Activated CD4-positive, alpha-beta memory T cell treated with anti-CD3 and anti-CD28 coated beads, Interleukin-2, amount 10 ng/mL, durations not matched to agents 7 days and 5 days (primary cell): ENCODE measurements at regions not wholly inside any gene's neighbourhood (a gene's known extent, or its start where the extent isn't known, plus 50 kb on each side); places are given as distances from the start of the nearest gene placed in this dataset.
A peak's percentile ranks its signal among the peaks of the same experiment; 100 is the strongest.
"Not testable (repeated sequence)": the region's sequence is repeated elsewhere in the genome, so short reads cannot be mapped to it uniquely, and the experiment has no call there.

Source experiments
- CTCF ChIA-PET: fragments of 350-600 bp; sonication (Branson Sonifier 250); formaldehyde crosslinking; loops from one replicate; lab custom pipeline; 2021; ENCODE audit warnings: antibody characterized with exemption, inconsistent platforms; lab: Charles Lee
- POLR2A ChIA-PET: fragments of 350-600 bp; sonication (Branson Sonifier 250); formaldehyde crosslinking; loops from one replicate; lab custom pipeline; 2021; ENCODE audit warnings: antibody characterized with exemption; lab: Charles Lee
- DNase-seq: peaks from one replicate; pipeline ENCODE4 v3.0.0-alpha.2; 2020
- H3K27ac Mint-ChIP-seq: one replicate; pipeline ENCODE4 v1.8.0; 2021; ENCODE audit warnings: mild to moderate bottlenecking, mixed read lengths
- H3K27me3 Mint-ChIP-seq: one replicate; pipeline ENCODE4 v1.8.0; 2021; ENCODE audit warnings: mixed read lengths
- H3K36me3 Mint-ChIP-seq: one replicate; pipeline ENCODE4 v1.8.0; 2021; ENCODE audit warnings: low read depth, mixed read lengths
- H3K4me1 Mint-ChIP-seq: one replicate; pipeline ENCODE4 v1.8.0; 2021; ENCODE audit warnings: mixed read lengths
- H3K4me3 Mint-ChIP-seq: one replicate; pipeline ENCODE4 v1.8.0; 2021; ENCODE audit warnings: mild to moderate bottlenecking, mixed read lengths
- H3K9me3 Mint-ChIP-seq: one replicate; pipeline ENCODE4 v1.8.0; 2021; ENCODE audit warnings: mixed read lengths

DNA sequence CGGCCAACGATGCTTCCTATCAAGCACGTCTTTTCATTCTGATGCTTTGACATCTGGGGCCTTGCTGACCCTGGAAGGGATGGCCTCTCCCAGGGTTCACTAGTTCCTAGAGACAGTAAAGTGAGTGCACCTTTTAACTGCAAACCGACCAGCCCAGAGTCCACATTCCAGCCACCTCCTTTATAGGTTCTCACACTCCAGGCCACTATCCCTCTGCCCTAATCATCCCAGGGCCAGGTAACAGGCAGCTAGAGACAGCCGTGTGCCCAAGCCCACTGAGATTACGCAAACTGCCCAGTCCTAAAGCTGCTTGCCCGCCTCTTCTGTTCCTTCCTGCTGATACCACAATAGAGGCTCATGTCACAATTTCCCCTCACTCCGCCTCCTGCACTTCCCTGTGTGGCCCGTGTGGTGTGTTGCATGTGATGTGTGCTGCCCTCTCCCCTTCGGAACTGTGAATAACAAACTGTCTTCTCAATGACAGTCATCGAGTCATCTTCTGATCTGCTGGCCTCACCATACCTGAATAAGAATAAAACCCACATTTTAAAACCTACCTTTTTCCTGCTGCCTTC lies 123.7 kb upstream of the EXOC2 start:
- POLR2A ChIA-PET: no interaction called here
- H3K9me3 Mint-ChIP-seq: no peaks in the 10 kb centered on the region
- peak; percentile 22 for DNase-seq
- H3K4me3 Mint-ChIP-seq: no peak overlapping the region
- peaks cover 26% of the 10 kb centered on the region for H3K27me3 Mint-ChIP-seq
- CTCF ChIA-PET: no interaction called here
- peaks cover 7% of the 10 kb centered on the region for H3K4me1 Mint-ChIP-seq
- H3K36me3 Mint-ChIP-seq: no peaks in the 10 kb centered on the region
- no peak overlapping the region for H3K27ac Mint-ChIP-seq

DNA sequence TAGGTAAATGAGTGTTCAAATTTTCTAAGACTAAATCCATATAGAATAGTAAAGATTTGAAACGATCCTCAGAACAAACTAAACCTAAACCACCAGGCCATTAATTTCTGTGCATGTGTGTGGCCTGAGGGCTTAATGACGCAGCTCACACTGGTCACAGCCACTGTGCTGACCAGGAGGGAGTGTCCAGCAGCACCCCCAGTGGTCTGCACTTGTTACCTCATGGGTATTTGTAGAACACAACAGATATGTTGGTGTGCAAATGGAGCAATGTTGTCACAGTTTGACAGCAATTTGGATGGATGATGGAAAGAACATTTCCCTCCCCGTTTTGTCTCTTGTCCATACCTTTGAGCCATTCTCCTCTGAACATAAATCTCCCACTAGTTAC lies 122.4 kb upstream of the EXOC2 start:
- H3K4me3 Mint-ChIP-seq: no peak overlapping the region

GRCh38 chr6:814378-815347 lies 121.7 kb upstream of the EXOC2 start:
- H3K27me3 Mint-ChIP-seq: peaks cover 21% of the 10 kb centered on the region
- H3K36me3 Mint-ChIP-seq: no peaks in the 10 kb centered on the region
- no peak for DNase-seq
- no peak overlapping the region for H3K27ac Mint-ChIP-seq
- CTCF ChIA-PET: interaction anchor here (0.7 to 1.2 kb wide), 3 partner anchors 92 to 222 kb away, joined by 3 read pairs; no protein-coding TSS in a partner anchor
- peaks cover 7% of the 10 kb centered on the region for H3K4me1 Mint-ChIP-seq
- no peak overlapping the region for H3K4me3 Mint-ChIP-seq
- H3K9me3 Mint-ChIP-seq: no peaks in the 10 kb centered on the region
- POLR2A ChIA-PET: no interaction called here

More for the DNA sequence above, 122.4 kb upstream of the EXOC2 start:
- H3K4me1 Mint-ChIP-seq: peaks cover 7% of the 10 kb centered on the region
- no peak overlapping the region for H3K27ac Mint-ChIP-seq
- H3K36me3 Mint-ChIP-seq: no peaks in the 10 kb centered on the region
- H3K27me3 Mint-ChIP-seq: peaks cover 21% of the 10 kb centered on the region
- ChIA-PET POLR2A (no interaction called here), CTCF (no interaction called here)
- DNase-seq: no peak
- no peaks in the 10 kb centered on the region for H3K9me3 Mint-ChIP-seq

DNA sequence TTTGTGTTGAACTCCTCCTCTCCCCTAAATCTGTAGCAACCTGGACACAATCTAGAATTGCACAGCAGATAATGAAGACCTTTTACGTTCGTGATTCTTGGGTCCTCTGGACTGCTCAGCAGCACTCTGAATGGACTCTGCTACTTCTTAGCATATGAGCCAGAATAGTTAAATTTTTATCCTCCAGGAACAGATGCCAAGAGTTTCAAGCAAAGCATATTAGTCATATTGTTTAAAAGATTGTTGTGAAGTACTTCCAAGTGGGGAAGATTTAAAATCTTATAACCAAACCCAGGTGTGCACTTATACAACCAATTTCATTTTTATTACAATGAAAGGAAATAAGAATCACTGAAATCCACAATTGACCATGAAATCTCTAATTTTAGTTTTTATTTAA lies 118.9 kb upstream of the EXOC2 start:
- Mint-ChIP-seq H3K4me1 (peaks cover 5% of the 10 kb centered on the region), H3K27ac (no peak overlapping the region), H3K36me3 (no peaks in the 10 kb centered on the region), H3K9me3 (no peaks in the 10 kb centered on the region), H3K27me3 (peaks cover 12% of the 10 kb centered on the region), H3K4me3 (no peak overlapping the region)
- ChIA-PET POLR2A (no interaction called here), CTCF (no interaction called here)
- DNase-seq: no peak

- no peaks in the 10 kb centered on the region for H3K36me3 Mint-ChIP-seq
- H3K27ac Mint-ChIP-seq: no peak overlapping the region
- H3K9me3 Mint-ChIP-seq: no peaks in the 10 kb centered on the region
- ChIA-PET POLR2A (no interaction called here), CTCF (no interaction called here)
- DNase-seq: no peak
- no peaks in the 10 kb centered on the region for H3K4me1 Mint-ChIP-seq
- H3K4me3 Mint-ChIP-seq: no peak overlapping the region
- peaks cover 12% of the 10 kb centered on the region for H3K27me3 Mint-ChIP-seq
Measured at GRCh38 chr6:811191-811590, 118.3 kb upstream of the EXOC2 start.

GRCh38 chr6:804771-805170 lies 111.8 kb upstream of the EXOC2 start:
- ChIA-PET CTCF (no interaction called here), POLR2A (no interaction called here)
- H3K36me3 Mint-ChIP-seq: no peaks in the 10 kb centered on the region
- H3K27me3 Mint-ChIP-seq: peaks cover 22% of the 10 kb centered on the region
- DNase-seq: no peak
- H3K9me3 Mint-ChIP-seq: no peaks in the 10 kb centered on the region
- H3K4me3 Mint-ChIP-seq: no peak overlapping the region
- H3K4me1 Mint-ChIP-seq: no peaks in the 10 kb centered on the region
- H3K27ac Mint-ChIP-seq: no peak overlapping the region

GRCh38 chr6:804317-804716 lies 111.4 kb upstream of the EXOC2 start:
- ChIA-PET CTCF (no interaction called here), POLR2A (no interaction called here)
- Mint-ChIP-seq H3K27me3 (peaks cover 26% of the 10 kb centered on the region), H3K9me3 (no peaks in the 10 kb centered on the region), H3K4me3 (no peak overlapping the region), H3K36me3 (no peaks in the 10 kb centered on the region), H3K27ac (no peak overlapping the region), H3K4me1 (no peaks in the 10 kb centered on the region)
- DNase-seq: no peak

DNA sequence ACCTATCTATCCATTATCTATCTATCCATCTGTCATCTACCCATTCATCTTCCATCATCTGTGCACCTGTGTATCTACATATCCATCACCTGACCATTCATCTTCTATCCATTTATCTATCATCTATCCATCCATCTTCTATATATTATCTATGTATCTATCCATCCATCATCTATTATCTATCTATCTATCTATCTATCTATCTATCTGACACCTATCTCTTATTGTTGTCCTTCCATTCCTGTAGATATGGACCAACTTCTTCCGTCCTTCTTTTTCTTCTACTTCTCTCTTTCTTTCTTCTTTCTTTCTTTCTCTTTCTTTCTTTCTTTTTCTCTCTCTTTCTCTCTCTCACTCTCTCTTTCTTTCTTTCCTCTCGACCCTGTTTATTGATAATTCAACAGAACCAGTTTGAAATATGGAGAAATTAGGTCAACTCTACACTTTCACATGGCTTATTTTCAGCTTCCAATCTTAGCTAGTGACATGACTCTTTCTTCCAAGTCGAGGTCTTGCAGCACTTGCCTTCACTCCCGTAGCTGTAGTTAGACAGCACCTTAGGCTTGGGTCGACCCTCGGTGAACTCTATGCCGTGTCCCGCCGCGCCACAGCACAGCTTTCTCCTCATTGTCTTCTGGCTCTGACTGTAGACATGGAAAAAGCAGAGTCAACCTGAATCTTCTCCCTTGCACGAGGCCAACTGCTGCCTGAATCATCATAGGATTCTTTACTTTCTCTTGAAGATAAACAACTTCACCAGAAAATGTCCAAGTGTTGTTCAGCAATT lies 110.4 kb upstream of the EXOC2 start:
- Mint-ChIP-seq H3K36me3 (no peaks in the 10 kb centered on the region), H3K4me3 (no peak overlapping the region), H3K9me3 (no peaks in the 10 kb centered on the region), H3K27me3 (peaks cover 33% of the 10 kb centered on the region), H3K27ac (no peak overlapping the region), H3K4me1 (no peaks in the 10 kb centered on the region)
- POLR2A ChIA-PET: no interaction called here
- CTCF ChIA-PET: no interaction called here
- DNase-seq: no peak

- Mint-ChIP-seq H3K4me3 (no peak overlapping the region), H3K4me1 (no peaks in the 10 kb centered on the region), H3K27ac (no peak overlapping the region), H3K27me3 (peaks cover 40% of the 10 kb centered on the region), H3K9me3 (no peaks in the 10 kb centered on the region), H3K36me3 (no peaks in the 10 kb centered on the region)
- ChIA-PET CTCF (no interaction called here), POLR2A (no interaction called here)
- no peak for DNase-seq
Measured at GRCh38 chr6:802701-803100, 109.8 kb upstream of the EXOC2 start.

DNA sequence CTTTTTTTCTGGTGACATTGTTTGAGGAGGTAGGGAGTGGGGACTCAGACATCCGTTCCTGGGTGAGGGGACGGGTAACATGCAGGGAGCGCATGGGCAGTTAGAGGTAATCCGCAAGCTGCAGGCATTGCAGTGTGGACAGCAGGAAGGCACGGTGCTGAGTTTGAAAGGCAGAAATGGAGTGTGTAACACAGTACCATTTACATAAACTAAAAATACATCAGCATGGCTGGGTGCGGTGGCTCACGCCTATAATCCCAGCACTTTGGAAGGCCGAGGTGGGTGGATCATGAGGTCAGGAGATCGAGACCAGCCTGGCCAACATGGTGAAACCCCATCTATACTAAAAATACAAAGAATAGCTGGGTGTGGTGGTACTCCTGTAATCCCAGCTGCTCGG lies 109.3 kb upstream of the EXOC2 start:
- H3K36me3 Mint-ChIP-seq, H3K4me3 Mint-ChIP-seq, H3K9me3 Mint-ChIP-seq, DNase-seq, POLR2A ChIA-PET, H3K27ac Mint-ChIP-seq, H3K4me1 Mint-ChIP-seq: not testable (repeated sequence)
- CTCF ChIA-PET: interaction anchor here (1.4 kb wide), 1 partner anchor 209 kb away, joined by 6 read pairs; no protein-coding TSS in a partner anchor
- H3K27me3 Mint-ChIP-seq: peaks cover 45% of the 10 kb centered on the region

- no peaks in the 10 kb centered on the region for H3K9me3 Mint-ChIP-seq
- H3K4me3 Mint-ChIP-seq: no peak overlapping the region
- H3K36me3 Mint-ChIP-seq: no peaks in the 10 kb centered on the region
- peaks cover 56% of the 10 kb centered on the region for H3K27me3 Mint-ChIP-seq
- ChIA-PET POLR2A (no interaction called here), CTCF (interaction anchor here (2.3 kb wide), 1 partner anchor 206 kb away, joined by 9 read pairs; no protein-coding TSS in a partner anchor)
- no peak for DNase-seq
- no peak overlapping the region for H3K27ac Mint-ChIP-seq
- no peaks in the 10 kb centered on the region for H3K4me1 Mint-ChIP-seq
Measured at GRCh38 chr6:799769-800168, 106.8 kb upstream of the EXOC2 start.

DNA sequence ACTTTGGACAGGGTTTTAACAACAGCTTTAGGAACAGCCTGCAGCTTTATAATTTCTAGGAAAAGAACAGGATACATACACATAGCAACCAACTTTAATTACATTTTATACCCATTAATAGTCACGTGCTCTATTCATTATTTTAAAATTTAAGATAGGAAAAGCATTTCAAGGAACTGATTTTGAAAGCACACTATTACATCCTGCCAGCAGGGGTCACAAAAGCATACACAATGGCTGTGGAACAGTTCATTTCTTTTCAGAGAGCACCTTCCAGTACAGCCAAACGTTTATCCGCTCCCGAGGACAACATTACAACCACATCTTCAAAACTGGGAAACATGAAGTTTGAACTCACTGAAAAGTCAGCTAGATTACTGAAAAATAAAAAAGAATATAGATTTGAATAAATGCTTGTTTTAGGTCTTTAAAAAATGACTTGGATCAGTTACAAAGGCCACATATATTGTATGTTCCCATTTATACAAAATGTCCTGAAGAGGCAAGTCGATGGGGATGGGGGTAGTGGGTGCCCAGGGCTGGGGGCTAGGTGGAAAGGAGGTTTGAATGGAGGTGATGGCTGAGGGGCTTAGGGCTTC lies 104.6 kb upstream of the EXOC2 start:
- no peaks in the 10 kb centered on the region for H3K36me3 Mint-ChIP-seq
- DNase-seq: peak; percentile 38
- H3K4me1 Mint-ChIP-seq: no peaks in the 10 kb centered on the region
- POLR2A ChIA-PET: no interaction called here
- H3K27me3 Mint-ChIP-seq: peaks cover 71% of the 10 kb centered on the region
- no peak overlapping the region for H3K4me3 Mint-ChIP-seq
- H3K9me3 Mint-ChIP-seq: no peaks in the 10 kb centered on the region
- no peak overlapping the region for H3K27ac Mint-ChIP-seq
- CTCF ChIA-PET: interaction anchor here (0.7 to 1.4 kb wide), 4 partner anchors 10 to 600 kb away, joined by 3 to 6 read pairs (median 4); no protein-coding TSS in a partner anchor
